ENCODE measurements at regions not wholly inside any gene's neighbourhood (a gene's known extent, or its start where the extent isn't known, plus 50 kb on each side); places are given as distances from the start of the nearest gene placed in this dataset.

DNA sequence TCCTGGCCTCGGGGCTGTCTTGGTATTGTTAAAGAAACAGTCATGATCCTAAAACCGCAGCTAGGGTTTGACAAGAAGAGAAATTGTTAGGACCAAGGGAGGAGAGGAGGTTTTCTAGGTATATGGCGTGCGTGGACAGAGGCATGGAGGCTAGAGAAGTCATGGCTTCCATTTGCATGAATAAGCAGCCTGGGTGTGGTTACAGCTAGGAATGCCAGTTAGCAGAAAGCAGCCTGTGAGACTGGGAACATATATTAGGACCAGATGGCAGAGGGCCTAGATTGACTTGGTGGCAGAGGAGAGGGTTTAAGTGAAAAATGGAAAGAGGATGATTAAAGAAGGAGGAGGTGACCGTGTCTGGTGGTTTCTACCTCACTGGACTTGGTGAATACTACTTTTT lies 573.6 kb upstream of the ARRDC4 start:
- TF ChIP-seq, protein P1, sequence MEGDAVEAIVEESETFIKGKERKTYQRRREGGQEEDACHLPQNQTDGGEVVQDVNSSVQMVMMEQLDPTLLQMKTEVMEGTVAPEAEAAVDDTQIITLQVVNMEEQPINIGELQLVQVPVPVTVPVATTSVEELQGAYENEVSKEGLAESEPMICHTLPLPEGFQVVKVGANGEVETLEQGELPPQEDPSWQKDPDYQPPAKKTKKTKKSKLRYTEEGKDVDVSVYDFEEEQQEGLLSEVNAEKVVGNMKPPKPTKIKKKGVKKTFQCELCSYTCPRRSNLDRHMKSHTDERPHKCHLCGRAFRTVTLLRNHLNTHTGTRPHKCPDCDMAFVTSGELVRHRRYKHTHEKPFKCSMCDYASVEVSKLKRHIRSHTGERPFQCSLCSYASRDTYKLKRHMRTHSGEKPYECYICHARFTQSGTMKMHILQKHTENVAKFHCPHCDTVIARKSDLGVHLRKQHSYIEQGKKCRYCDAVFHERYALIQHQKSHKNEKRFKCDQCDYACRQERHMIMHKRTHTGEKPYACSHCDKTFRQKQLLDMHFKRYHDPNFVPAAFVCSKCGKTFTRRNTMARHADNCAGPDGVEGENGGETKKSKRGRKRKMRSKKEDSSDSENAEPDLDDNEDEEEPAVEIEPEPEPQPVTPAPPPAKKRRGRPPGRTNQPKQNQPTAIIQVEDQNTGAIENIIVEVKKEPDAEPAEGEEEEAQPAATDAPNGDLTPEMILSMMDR (IDR thresholded peaks at IDR 0.05) = no peak
- TF ChIP-seq POLR2A (IDR thresholded peaks at IDR 0.05) (no peak), EP300 (IDR thresholded peaks at IDR 0.05) (no peak)

Measured in tibial nerve (tissue), 4 donors.